Thymus (tissue), 11 donors: ENCODE measurements at regions not wholly inside any gene's neighbourhood (a gene's known extent, or its start where the extent isn't known, plus 50 kb on each side); places are given as distances from the start of the nearest gene placed in this dataset.

Source experiments
- DNase-seq, 9 donors: peaks; one replicate each; pipeline ENCODE4 v3.0.0-alpha.2; 2013; ENCODE audit warnings: low spot score in 9 of 9, low read depth in 6 of 9, missing footprints in 1 of 9
- H3K27ac ChIP-seq, 2 donors: one replicate each; pipeline ENCODE4 v1.5.1; 2013; ENCODE audit warnings: control low read depth in 1 of 2, low read depth in 1 of 2, low read length in 1 of 2, mild to moderate bottlenecking in 1 of 2, moderate library complexity in 1 of 2
- H3K27me3 ChIP-seq, 2 donors: one replicate each; pipeline ENCODE4 v1.5.1; 2013; ENCODE audit warnings: low read length in 1 of 2; ENCODE audit not compliant: control insufficient read depth in 2 of 2, insufficient read depth in 1 of 2
- H3K36me3 ChIP-seq, 2 donors: one replicate each; pipeline ENCODE4 v1.5.1; 2013; ENCODE audit warnings: low read length in 1 of 2, mild to moderate bottlenecking in 1 of 2, moderate library complexity in 1 of 2; ENCODE audit not compliant: control insufficient read depth in 2 of 2, insufficient read depth in 2 of 2
- H3K4me1 ChIP-seq, 2 donors: one replicate each; pipeline ENCODE4 v1.5.1; 2013; ENCODE audit warnings: low read length in 2 of 2; ENCODE audit not compliant: control insufficient read depth in 2 of 2, insufficient read depth in 2 of 2
- H3K4me3 ChIP-seq, 2 donors: one replicate each; pipeline ENCODE4 v1.5.1; 2013; ENCODE audit warnings: low read length in 2 of 2, control low read depth in 1 of 2, mild to moderate bottlenecking in 1 of 2
- H3K9me3 ChIP-seq, 2 donors: one replicate each; pipeline ENCODE4 v1.5.1; 2013; ENCODE audit warnings: low read length in 1 of 2, mild to moderate bottlenecking in 1 of 2; ENCODE audit not compliant: control insufficient read depth in 2 of 2, insufficient read depth in 1 of 2
- WGBS: extraction: QIAGEN DNeasy Blood & Tissue Kit; methylation state at CpG from one replicate; pipeline ENCODE4 v1.1.7; 2013; 5-methylcytosine and 5-hydroxymethylcytosine counted together
- donor health status: healthy.

- H3K4me3 ChIP-seq = no peak overlapping the region
- DNase-seq = no peak
- 85% methylated on average over 7 of the region's 7 CpGs for WGBS
Measured at GRCh38 chr19:31589109-31589508, 239.9 kb upstream of the TSHZ3 start.

GRCh38 chr19:31591258-31591657 lies 242.0 kb upstream of the TSHZ3 start:
- Histone ChIP-seq H3K4me1 (no peaks in the 10 kb centered on the region), H3K36me3 (no peaks in the 10 kb centered on the region), H3K9me3 (no peaks in the 10 kb centered on the region), H3K4me3 (no peak overlapping the region), H3K27me3 (no peaks in the 10 kb centered on the region), H3K27ac (no peak overlapping the region)
- no peak for DNase-seq
- 95% methylated on average over 1 of the region's 1 CpG for WGBS

More at GRCh38 chr19:31589109-31589508, 239.9 kb upstream of the TSHZ3 start:
- Histone ChIP-seq H3K4me1 (no peaks in the 10 kb centered on the region), H3K27ac (no peak overlapping the region), H3K9me3 (no peaks in the 10 kb centered on the region), H3K27me3 (no peaks in the 10 kb centered on the region), H3K36me3 (no peaks in the 10 kb centered on the region)

- H3K4me3 ChIP-seq = no peak overlapping the region
- H3K27me3 ChIP-seq = no peaks in the 10 kb centered on the region
- no peaks in the 10 kb centered on the region for H3K9me3 ChIP-seq
- no peaks in the 10 kb centered on the region for H3K4me1 ChIP-seq
- H3K27ac ChIP-seq = no peak overlapping the region
- DNase-seq = no peak
- H3K36me3 ChIP-seq = no peaks in the 10 kb centered on the region
- 96% methylated on average over 14 of the region's 14 CpGs for WGBS
Measured at GRCh38 chr19:31592456-31592855, 243.2 kb upstream of the TSHZ3 start.

- Histone ChIP-seq H3K36me3 (no peaks in the 10 kb centered on the region), H3K27ac (no peak overlapping the region), H3K4me3 (no peak overlapping the region), H3K4me1 (no peaks in the 10 kb centered on the region), H3K9me3 (no peaks in the 10 kb centered on the region), H3K27me3 (no peaks in the 10 kb centered on the region)
- DNase-seq = no peak
- 89% methylated on average over 6 of the region's 6 CpGs for WGBS
Measured at GRCh38 chr19:31594701-31595100, 245.5 kb upstream of the TSHZ3 start.

GRCh38 chr19:31595521-31595920 lies 246.3 kb upstream of the TSHZ3 start:
- Histone ChIP-seq H3K36me3 (no peaks in the 10 kb centered on the region), H3K27me3 (no peaks in the 10 kb centered on the region), H3K27ac (no peak overlapping the region), H3K9me3 (no peaks in the 10 kb centered on the region), H3K4me3 (no peak overlapping the region), H3K4me1 (no peaks in the 10 kb centered on the region)
- WGBS = 82% methylated on average over 4 of the region's 4 CpGs
- no peak for DNase-seq

GRCh38 chr19:31596751-31597150 lies 247.5 kb upstream of the TSHZ3 start:
- Histone ChIP-seq H3K27ac (no peak overlapping the region), H3K4me1 (no peaks in the 10 kb centered on the region), H3K9me3 (no peaks in the 10 kb centered on the region), H3K27me3 (no peaks in the 10 kb centered on the region), H3K4me3 (no peak overlapping the region), H3K36me3 (no peaks in the 10 kb centered on the region)
- no peak for DNase-seq
- WGBS = 97% methylated on average over 8 of the region's 8 CpGs

GRCh38 chr19:31597616-31598015 lies 248.4 kb upstream of the TSHZ3 start:
- no peak for DNase-seq
- H3K4me3 ChIP-seq = no peak overlapping the region
- WGBS = 89% methylated on average over 9 of the region's 9 CpGs
- no peaks in the 10 kb centered on the region for H3K9me3 ChIP-seq
- H3K27ac ChIP-seq = no peak overlapping the region
- no peaks in the 10 kb centered on the region for H3K36me3 ChIP-seq
- H3K4me1 ChIP-seq = no peaks in the 10 kb centered on the region
- H3K27me3 ChIP-seq = no peaks in the 10 kb centered on the region

- 93% methylated on average over 2 of the region's 2 CpGs for WGBS
- no peak for DNase-seq
- H3K4me1 ChIP-seq = no peaks in the 10 kb centered on the region
Measured at GRCh38 chr19:31598730-31599238, 249.5 kb upstream of the TSHZ3 start.

GRCh38 chr19:31600731-31601295 lies 251.6 kb upstream of the TSHZ3 start:
- no peaks in the 10 kb centered on the region for H3K36me3 ChIP-seq
- no peak overlapping the region for H3K4me3 ChIP-seq
- no peak for DNase-seq
- no peaks in the 10 kb centered on the region for H3K9me3 ChIP-seq
- no peak overlapping the region for H3K27ac ChIP-seq
- no peaks in the 10 kb centered on the region for H3K4me1 ChIP-seq
- no peaks in the 10 kb centered on the region for H3K27me3 ChIP-seq
- WGBS = 88% methylated on average over 11 of the region's 11 CpGs

More at GRCh38 chr19:31598730-31599238, 249.5 kb upstream of the TSHZ3 start:
- Histone ChIP-seq H3K27ac (no peak overlapping the region), H3K9me3 (no peaks in the 10 kb centered on the region), H3K36me3 (no peaks in the 10 kb centered on the region), H3K27me3 (no peaks in the 10 kb centered on the region), H3K4me3 (no peak overlapping the region)
